Endothelial cell (in vitro differentiated cells): ENCODE measurements at regions not wholly inside any gene's neighbourhood (a gene's known extent, or its start where the extent isn't known, plus 50 kb on each side); places are given as distances from the start of the nearest gene placed in this dataset.
"Not testable (repeated sequence)": the region's sequence is repeated elsewhere in the genome, so short reads cannot be mapped to it uniquely, and the experiment has no call there.

Experiments
- DNase-seq: peaks from one replicate; pipeline ENCODE4 v3.0.0; 2021; ENCODE audit warnings: low spot score
- H3K27ac Mint-ChIP-seq: one replicate; pipeline ENCODE4 v1.8.0; 2021; ENCODE audit warnings: mixed read lengths, inconsistent platforms; ENCODE audit not compliant: unreplicated experiment
- H3K27me3 Mint-ChIP-seq: one replicate; pipeline ENCODE4 v1.8.0; 2021; ENCODE audit warnings: mild to moderate bottlenecking, moderate library complexity, mixed read lengths, inconsistent platforms; ENCODE audit not compliant: unreplicated experiment
- H3K36me3 Mint-ChIP-seq: one replicate; pipeline ENCODE4 v1.8.0; 2021; ENCODE audit warnings: mild to moderate bottlenecking, low read depth, mixed read lengths, inconsistent platforms; ENCODE audit not compliant: unreplicated experiment
- H3K4me1 Mint-ChIP-seq: one replicate; pipeline ENCODE4 v1.8.0; 2021; ENCODE audit warnings: mild to moderate bottlenecking, mixed read lengths, inconsistent platforms; ENCODE audit not compliant: unreplicated experiment
- H3K4me3 Mint-ChIP-seq: one replicate; pipeline ENCODE4 v1.8.0; 2021; ENCODE audit warnings: mild to moderate bottlenecking, mixed read lengths, inconsistent platforms; ENCODE audit not compliant: unreplicated experiment
- H3K9me3 Mint-ChIP-seq: one replicate; pipeline ENCODE4 v1.8.0; 2021; ENCODE audit warnings: mixed read lengths, inconsistent platforms; ENCODE audit not compliant: unreplicated experiment
- TF ChIP-seq, protein P1 (sequence below): fragments of 200-600 bp; sonication (generic); IDR thresholded peaks from one replicate; pipeline ENCODE4 v1.5.0; 2021; ENCODE audit warnings: antibody characterized with exemption; ENCODE audit not compliant: unreplicated experiment

DNA sequence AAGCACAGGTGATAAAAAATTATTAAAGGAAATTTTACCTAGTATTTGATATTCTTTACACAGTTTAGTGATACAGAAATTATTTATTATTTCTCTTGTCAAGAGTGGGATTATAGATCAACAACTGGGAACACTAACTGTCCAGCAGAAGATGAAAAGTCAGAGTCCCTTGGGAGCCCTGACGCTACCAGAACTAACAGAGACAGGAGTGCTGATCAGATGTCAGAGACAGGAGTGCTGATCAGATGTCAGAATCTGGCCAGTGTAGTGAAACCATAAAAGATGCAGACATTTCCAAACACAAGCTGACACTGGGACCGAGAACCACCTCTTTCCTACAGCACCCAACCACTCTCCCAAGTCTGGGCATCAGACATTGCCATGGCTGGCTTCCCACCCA is 828.2 kb downstream of the TNS3 start:
- H3K9me3 Mint-ChIP-seq: no peaks in the 10 kb centered on the region
- H3K27me3 Mint-ChIP-seq: no peaks in the 10 kb centered on the region
- peaks cover 5% of the 10 kb centered on the region for H3K4me1 Mint-ChIP-seq
- H3K27ac Mint-ChIP-seq: no peak overlapping the region
- H3K4me3 Mint-ChIP-seq: no peak overlapping the region
- no peak for DNase-seq
- TF ChIP-seq, protein P1, sequence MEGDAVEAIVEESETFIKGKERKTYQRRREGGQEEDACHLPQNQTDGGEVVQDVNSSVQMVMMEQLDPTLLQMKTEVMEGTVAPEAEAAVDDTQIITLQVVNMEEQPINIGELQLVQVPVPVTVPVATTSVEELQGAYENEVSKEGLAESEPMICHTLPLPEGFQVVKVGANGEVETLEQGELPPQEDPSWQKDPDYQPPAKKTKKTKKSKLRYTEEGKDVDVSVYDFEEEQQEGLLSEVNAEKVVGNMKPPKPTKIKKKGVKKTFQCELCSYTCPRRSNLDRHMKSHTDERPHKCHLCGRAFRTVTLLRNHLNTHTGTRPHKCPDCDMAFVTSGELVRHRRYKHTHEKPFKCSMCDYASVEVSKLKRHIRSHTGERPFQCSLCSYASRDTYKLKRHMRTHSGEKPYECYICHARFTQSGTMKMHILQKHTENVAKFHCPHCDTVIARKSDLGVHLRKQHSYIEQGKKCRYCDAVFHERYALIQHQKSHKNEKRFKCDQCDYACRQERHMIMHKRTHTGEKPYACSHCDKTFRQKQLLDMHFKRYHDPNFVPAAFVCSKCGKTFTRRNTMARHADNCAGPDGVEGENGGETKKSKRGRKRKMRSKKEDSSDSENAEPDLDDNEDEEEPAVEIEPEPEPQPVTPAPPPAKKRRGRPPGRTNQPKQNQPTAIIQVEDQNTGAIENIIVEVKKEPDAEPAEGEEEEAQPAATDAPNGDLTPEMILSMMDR: no peak
- H3K36me3 Mint-ChIP-seq: no peaks in the 10 kb centered on the region

GRCh38 chr7:46752881-46753366 is 829.0 kb downstream of the TNS3 start:
- DNase-seq: no peak
- Mint-ChIP-seq H3K4me1 (peaks cover 9% of the 10 kb centered on the region), H3K36me3 (no peaks in the 10 kb centered on the region), H3K9me3 (no peaks in the 10 kb centered on the region), H3K27me3 (no peaks in the 10 kb centered on the region), H3K27ac (no peak overlapping the region), H3K4me3 (no peak overlapping the region)
- TF ChIP-seq, protein P1: no peak

DNA sequence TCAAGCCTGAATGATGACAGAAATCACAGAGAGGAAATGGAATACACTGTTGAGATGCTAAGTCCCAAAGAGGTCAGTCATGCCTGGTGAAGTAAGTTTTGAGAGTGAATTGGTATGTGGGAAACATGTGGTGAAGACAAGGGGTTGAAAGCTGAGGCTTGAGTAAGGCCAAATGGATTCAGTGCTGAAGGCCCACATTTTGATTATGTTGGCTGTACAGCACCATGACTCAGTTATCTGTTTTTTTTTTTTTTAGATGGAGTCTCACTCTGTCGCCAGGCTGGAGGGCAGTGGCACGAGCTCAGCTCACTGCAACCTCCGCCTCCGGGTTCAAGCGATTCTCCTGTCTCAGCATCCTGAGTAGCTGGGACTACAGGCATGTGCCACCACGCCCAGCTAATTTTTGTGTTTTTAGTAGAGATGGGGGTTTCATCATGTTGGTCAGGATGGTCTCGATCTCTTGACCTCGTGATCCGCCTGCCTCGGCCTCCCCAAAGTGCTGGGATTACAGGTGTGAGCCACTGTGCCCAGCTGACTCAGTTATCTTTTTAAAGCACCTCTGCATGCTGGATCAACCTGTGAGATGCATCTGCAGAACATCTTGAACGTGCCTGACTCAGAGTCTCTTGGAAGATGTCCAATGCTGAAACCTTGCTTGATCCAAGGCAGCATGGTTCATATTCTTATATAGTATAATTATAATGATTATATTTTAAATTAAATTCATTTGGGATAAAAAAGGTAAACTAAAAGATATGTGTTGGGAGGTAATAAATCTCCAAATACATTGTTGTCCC is 829.8 kb downstream of the TNS3 start:
- not testable (repeated sequence) for H3K4me1 Mint-ChIP-seq, H3K36me3 Mint-ChIP-seq, H3K27ac Mint-ChIP-seq, H3K4me3 Mint-ChIP-seq, H3K27me3 Mint-ChIP-seq, H3K9me3 Mint-ChIP-seq, DNase-seq

GRCh38 chr7:46751471-46751870 is 830.4 kb upstream of the IGFBP3 start:
- Mint-ChIP-seq H3K4me1 (peaks cover 9% of the 10 kb centered on the region), H3K27me3 (peaks cover 2% of the 10 kb centered on the region), H3K4me3 (no peak overlapping the region), H3K36me3 (no peaks in the 10 kb centered on the region), H3K9me3 (no peaks in the 10 kb centered on the region), H3K27ac (no peak overlapping the region)
- DNase-seq: no peak
- TF ChIP-seq, protein P1: no peak

- Mint-ChIP-seq H3K4me1 (peaks cover 12% of the 10 kb centered on the region), H3K4me3 (no peak overlapping the region), H3K9me3 (no peaks in the 10 kb centered on the region), H3K36me3 (no peaks in the 10 kb centered on the region), H3K27me3 (peaks cover 3% of the 10 kb centered on the region), H3K27ac (no peak overlapping the region)
- TF ChIP-seq, protein P1: no peak
- no peak for DNase-seq
These were observed 829.3 kb upstream of the IGFBP3 start for GRCh38 chr7:46750321-46750865.
